ENCODE measurements at regions not wholly inside any gene's neighbourhood (a gene's known extent, or its start where the extent isn't known, plus 50 kb on each side); places are given as distances from the start of the nearest gene placed in this dataset.

DNA sequence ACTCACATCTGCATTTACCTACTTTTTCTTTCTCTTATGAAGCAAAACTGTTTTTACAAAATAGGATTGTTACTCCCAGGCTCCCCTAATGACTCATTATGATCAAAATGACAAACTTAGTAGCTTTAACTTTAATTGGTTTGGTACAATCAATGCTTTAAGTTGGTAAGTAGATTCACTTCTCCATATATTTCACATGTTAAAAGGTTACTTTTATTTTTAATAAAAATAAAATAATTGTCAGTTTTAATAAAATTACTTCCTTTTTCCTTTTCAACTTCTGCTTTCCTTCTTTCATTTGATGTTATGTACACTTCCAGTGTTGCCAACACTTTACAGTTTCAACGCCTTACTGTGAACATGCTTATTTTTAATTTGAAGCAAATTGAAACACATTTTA, 477.6 kb downstream of the SETD4 start:
- peaks cover 12% of the 10 kb centered on the region; the same call in 1 of the 2 replicates for H3K4me1 ChIP-seq (ENCODE audit: insufficient read depth, low read length)
- intact Hi-C loops (cut with micrococcal nuclease; ENCODE audit: unreplicated experiment): no loop called here
- no peaks in the 10 kb centered on the region; a peak in 1 of 5 replicates for H3K27me3 ChIP-seq (ENCODE audit: control insufficient read depth in 1 of 2, insufficient read depth in 2 of 2, low read length in 2 of 2)
- ATAC-seq (no peak), DNase-seq (ENCODE audit: low spot score) (no peak), FAIRE-seq (no peak)
- no peaks in the 10 kb centered on the region for H4K20me1 ChIP-seq (ENCODE audit: insufficient read depth, low read length)
- BruUV-seq (replicated peaks): no TSS peak
- POLR2A ChIA-PET: no interaction called here
- no peaks in the 10 kb centered on the region for H3K36me3 ChIP-seq (replicated peaks in 1 of 2; ENCODE audit: control insufficient read depth in 1 of 2, insufficient read depth in 2 of 2, low read length in 2 of 2)
- H3K27ac ChIP-seq (ENCODE audit: extremely low read length, insufficient read depth, low read length): no peak overlapping the region
- H3K4me2 ChIP-seq (ENCODE audit: low read depth, low read length): no peak overlapping the region
- no peak overlapping the region for H2AFZ ChIP-seq (ENCODE audit: low read length)
- H3K9me3 ChIP-seq (ENCODE audit: low read length): no peaks in the 10 kb centered on the region
- WGBS (ENCODE audit: low lambda C conversion rate): 40% methylated on average over 1 of the region's 1 CpG
- no peak overlapping the region for H3K4me3 ChIP-seq (replicated peaks in 1 of 3; ENCODE audit: insufficient read depth in 1 of 3, low read depth in 2 of 3, low read length in 3 of 3)
- no peak overlapping the region for H3K9ac ChIP-seq (ENCODE audit: insufficient read depth, low read depth, low read length)
- in situ Hi-C loops (cut with HindIII; ENCODE audit: extremely low pct_ligation_motif_present, low pct_unique_long_range_greater_than_20kb): no loop called here
- H3K79me2 ChIP-seq (ENCODE audit: insufficient read depth, low read length): no peaks in the 10 kb centered on the region
- CTCF ChIA-PET (ENCODE audit: low intra/inter-chr PET ratio, low total read pairs): no interaction called here
- no peak for TF ChIP-seq ZKSCAN1 (IDR thresholded peaks at IDR 0.05; ENCODE audit: low read length)
- no peak for TF ChIP-seq HOXA9 (CRISPR knock-in tag; IDR thresholded peaks at IDR 0.05; ENCODE audit: borderline replicate concordance)
- TF ChIP-seq ZFAT (CRISPR knock-in tag; conservative IDR thresholded peaks at IDR 0.05): no peak
- TF ChIP-seq PREB (CRISPR knock-in tag; IDR thresholded peaks at IDR 0.05): no peak
- no peak for TF ChIP-seq ZNF160 (CRISPR knock-in tag; IDR thresholded peaks at IDR 0.05)
- TF ChIP-seq PTBP1 (IDR thresholded peaks at IDR 0.05; ENCODE audit: low read depth, low read length, poor library complexity, severe bottlenecking): no peak
- no peak for TF ChIP-seq IKZF4 (CRISPR knock-in tag; IDR thresholded peaks at IDR 0.05; ENCODE audit: borderline replicate concordance, low read depth, not compliant biosample characterization)
- TF ChIP-seq, protein P1, sequence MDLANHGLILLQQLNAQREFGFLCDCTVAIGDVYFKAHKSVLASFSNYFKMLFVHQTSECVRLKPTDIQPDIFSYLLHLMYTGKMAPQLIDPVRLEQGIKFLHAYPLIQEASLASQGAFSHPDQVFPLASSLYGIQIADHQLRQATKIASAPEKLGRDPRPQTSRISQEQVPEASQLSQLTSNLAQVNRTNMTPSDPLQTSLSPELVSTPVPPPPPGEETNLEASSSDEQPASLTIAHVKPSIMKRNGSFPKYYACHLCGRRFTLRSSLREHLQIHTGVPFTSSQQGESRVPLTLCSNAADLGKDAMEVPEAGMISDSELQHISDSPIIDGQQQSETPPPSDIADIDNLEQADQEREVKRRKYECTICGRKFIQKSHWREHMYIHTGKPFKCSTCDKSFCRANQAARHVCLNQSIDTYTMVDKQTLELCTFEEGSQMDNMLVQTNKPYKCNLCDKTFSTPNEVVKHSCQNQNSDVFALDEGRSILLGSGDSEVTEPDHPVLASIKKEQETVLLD (CRISPR knock-in tag; IDR thresholded peaks at IDR 0.05; ENCODE audit: low read depth): no peak
- TF ChIP-seq U2AF2 (IDR thresholded peaks at IDR 0.05; ENCODE audit: low read depth, low read length): no peak
- no peak for TF ChIP-seq ZNF749 (CRISPR knock-in tag; IDR thresholded peaks at IDR 0.05; ENCODE audit: borderline replicate concordance)

Measured in HepG2 (cell line).